A549 (cell line): ENCODE measurements at regions not wholly inside any gene's neighbourhood (a gene's known extent, or its start where the extent isn't known, plus 50 kb on each side); places are given as distances from the start of the nearest gene placed in this dataset.

Source experiments
- ATAC-seq, 2 experiments: fragments of 200-7000 bp in 1 of 2; fragments of >200 bp in 1 of 2; cut with Nextera tagmentation in 1 of 2; cut with Tn5 transposase in 1 of 2; 3 replicates each; pipeline versions ENCODE4 v1.8.0 to v1.9.1; 2018 to 2020; ENCODE audit warnings: mild to moderate bottlenecking in 1 of 2, moderate library complexity in 1 of 2
- CTCF ChIA-PET: fragments of 300-600 bp; sonication (Branson Sonifier 250); formaldehyde crosslinking; extraction: SDS; loops from one replicate; lab custom pipeline; 2021; ENCODE audit warnings: antibody characterized with exemption, inconsistent platforms; lab: Yijun Ruan, JAX
- POLR2A ChIA-PET: fragments of 350-600 bp; formaldehyde crosslinking; extraction: SDS; loops from one replicate; lab custom pipeline; 2021; ENCODE audit warnings: antibody characterized with exemption, inconsistent platforms; lab: Yijun Ruan, JAX
- DNase-seq, 2 experiments: peaks; one replicate each; pipeline versions ENCODE4 v3.0.0 to v3.0.0-alpha.2; 2011 to 2016; ENCODE audit warnings: low read depth in 1 of 2, low spot score in 1 of 2
- FAIRE-seq: peaks from 2 replicates; lab custom pipeline; 2011; peaks lifted over from hg19 to GRCh38; lab: Jason Lieb, UNC
- H3K27ac ChIP-seq, 2 experiments: fragments of >200 bp; sonication (Bioruptor Twin); formaldehyde crosslinking; 3 replicates each; pipeline ENCODE4 v1.5.1; 2016 to 2017
- H3K4me1 ChIP-seq: fragments of >200 bp; sonication (Bioruptor Twin); formaldehyde crosslinking; 3 replicates; pipeline ENCODE4 v1.6.1; 2016
- H3K4me2 ChIP-seq: fragments of >200 bp; sonication (Bioruptor Twin); formaldehyde crosslinking; 3 replicates; pipeline ENCODE4 v1.6.1; 2016
- H3K4me3 ChIP-seq: fragments of >200 bp; sonication (Bioruptor Twin); formaldehyde crosslinking; 3 replicates; pipeline ENCODE4 v1.5.1; 2016
- H3K9me3 ChIP-seq: fragments of >200 bp; sonication (Bioruptor Twin); formaldehyde crosslinking; 3 replicates; pipeline ENCODE4 v1.6.1; 2016
- ATOH8 ChIP-seq: fragments of 250-450 bp; sonication (Bioruptor Pico); IDR thresholded peaks from 2 replicates; pipeline ENCODE4 v1.5.0; 2020; ENCODE audit warnings: low read depth, mild to moderate bottlenecking, moderate library complexity
- EHF ChIP-seq: fragments of 250-450 bp; sonication (Bioruptor Pico); IDR thresholded peaks from 2 replicates; pipeline ENCODE4 v1.5.0; 2020; ENCODE audit warnings: mild to moderate bottlenecking
- ESRRA ChIP-seq: fragments of 150-350 bp; IDR thresholded peaks from 2 replicates; pipeline ENCODE4 v1.6.1; 2014; ENCODE audit warnings: mild to moderate bottlenecking, low read length, borderline replicate concordance
- FOSB ChIP-seq: fragments of 250-450 bp; sonication (Bioruptor Pico); IDR thresholded peaks from 2 replicates; pipeline ENCODE4 v1.5.0; 2020; ENCODE audit warnings: mild to moderate bottlenecking, moderate library complexity
- HDAC2 ChIP-seq: fragments of 200-600 bp; sonication (generic); IDR thresholded peaks from 2 replicates; pipeline ENCODE4 v1.6.1; 2016
- HOXB13 ChIP-seq: fragments of 250-450 bp; sonication (Bioruptor Pico); IDR thresholded peaks from 2 replicates; pipeline ENCODE4 v1.5.0; 2020; ENCODE audit warnings: low read depth, mild to moderate bottlenecking, moderate library complexity
- HOXB5 ChIP-seq: fragments of 250-450 bp; sonication (Bioruptor Pico); IDR thresholded peaks from 2 replicates; pipeline ENCODE4 v1.5.0; 2020; ENCODE audit warnings: mild to moderate bottlenecking, moderate library complexity
- KDM1A ChIP-seq: fragments of 200-600 bp; sonication (generic); IDR thresholded peaks from 2 replicates; pipeline ENCODE4 v1.6.1; 2016; ENCODE audit warnings: low read depth, mild to moderate bottlenecking
- MAFK ChIP-seq: fragments of 450-650 bp; IDR thresholded peaks from 2 replicates; pipeline ENCODE4 v1.6.1; 2014; ENCODE audit not compliant: partially characterized antibody
- MYC ChIP-seq: IDR thresholded peaks from 2 replicates; pipeline ENCODE4 v1.6.1; 2012; ENCODE audit warnings: mild to moderate bottlenecking, inconsistent platforms, low read length, improper control_type of control experiment, borderline replicate concordance
- NPAS2 ChIP-seq: fragments of 250-450 bp; sonication (Bioruptor Pico); IDR thresholded peaks from 2 replicates; pipeline ENCODE4 v1.8.0; 2022; ENCODE audit warnings: mild to moderate bottlenecking, moderate library complexity, borderline replicate concordance
- PBX3 ChIP-seq: IDR thresholded peaks from 2 replicates; pipeline ENCODE4 v1.6.1; 2012
- PHF8 ChIP-seq: fragments of 200-600 bp; sonication (generic); IDR thresholded peaks from 2 replicates; pipeline ENCODE4 v1.6.1; 2016; ENCODE audit warnings: low read depth, mild to moderate bottlenecking, antibody characterized with exemption, moderate library complexity, borderline replicate concordance
- RAD21 ChIP-seq, 2 experiments: fragments of >200 bp in 1 of 2; sonication (Bioruptor Twin) in 1 of 2; formaldehyde crosslinking in 1 of 2; IDR thresholded peaks in 1 of 2; conservative IDR thresholded peaks in 1 of 2; 2 replicates in 1 of 2; 3 replicates in 1 of 2; pipeline ENCODE4 v1.6.1; 2012 to 2018; ENCODE audit warnings: inconsistent platforms in 1 of 2
- RCOR1 ChIP-seq: fragments of 150-350 bp; IDR thresholded peaks from 2 replicates; pipeline ENCODE4 v1.6.1; 2014; ENCODE audit warnings: antibody characterized with exemption, low read length, low read depth
- SMC3 ChIP-seq: fragments of >200 bp; sonication (Bioruptor Twin); formaldehyde crosslinking; IDR thresholded peaks from 3 replicates; pipeline ENCODE4 v1.6.1; 2018; ENCODE audit warnings: inconsistent platforms
- TFCP2L1 ChIP-seq: fragments of 250-450 bp; sonication (Bioruptor Pico); IDR thresholded peaks from 2 replicates; pipeline ENCODE4 v1.5.0; 2021; ENCODE audit warnings: mild to moderate bottlenecking
- TP53 ChIP-seq: fragments of 250-450 bp; sonication (Bioruptor Pico); IDR thresholded peaks from 2 replicates; pipeline ENCODE4 v1.5.0; 2021; ENCODE audit warnings: mild to moderate bottlenecking, moderate library complexity
- ZFP36 ChIP-seq: fragments of 450-650 bp; IDR thresholded peaks from 2 replicates; pipeline ENCODE4 v1.6.1; 2014; ENCODE audit warnings: borderline replicate concordance; ENCODE audit not compliant: partially characterized antibody
- whole genome bisulfite sequencing: methylation state at CpG from one replicate; pipeline ENCODE4 v1.1.6; 2017; ENCODE audit errors: missing lambda C conversion rate; 5-methylcytosine and 5-hydroxymethylcytosine counted together
- TF ChIP-seq, protein P1 (sequence below): IDR thresholded peaks from 2 replicates; pipeline ENCODE4 v1.6.1; 2012
- TF ChIP-seq, protein P2 (sequence below): fragments of >200 bp; sonication (Bioruptor Twin); formaldehyde crosslinking; IDR thresholded peaks from 3 replicates; pipeline ENCODE4 v1.5.1; 2016

DNA sequence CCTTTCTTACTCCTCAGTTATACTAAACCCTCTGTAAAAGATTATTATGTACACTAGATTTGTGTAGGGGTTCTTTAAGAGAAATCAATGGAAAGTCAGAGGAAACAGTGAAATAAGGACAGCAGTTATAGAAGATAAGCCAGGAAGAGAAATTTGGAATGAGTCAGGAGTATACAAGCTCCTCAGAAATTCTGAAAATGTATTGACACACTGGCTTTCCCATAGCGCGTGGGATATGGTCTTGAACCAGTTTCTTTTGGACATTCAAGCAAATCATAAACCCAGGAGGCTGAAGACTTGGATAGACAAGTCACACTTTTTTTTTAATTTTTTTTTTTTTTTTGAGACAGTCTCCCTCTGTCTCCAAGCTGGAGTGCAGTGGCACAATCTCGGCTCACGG lies 316.1 kb upstream of the MMADHC start:
- Histone ChIP-seq H3K4me2 (no peak overlapping the region), H3K27ac (no peak overlapping the region), H3K4me1 (peaks cover 1% of the 10 kb centered on the region; the same call in 1 of the 3 replicates), H3K9me3 (no peaks in the 10 kb centered on the region), H3K4me3 (no peak overlapping the region)
- FAIRE-seq (no peak), DNase-seq (no peak), ATAC-seq (no peak)
- ChIA-PET CTCF (no interaction called here), POLR2A (interaction anchor here (0.7 kb wide), 1 partner anchor 308 kb away, joined by 5 read pairs; no protein-coding TSS in a partner anchor)
- WGBS = 93% methylated on average over 4 of the region's 4 CpGs
- TF ChIP-seq, protein P1, sequence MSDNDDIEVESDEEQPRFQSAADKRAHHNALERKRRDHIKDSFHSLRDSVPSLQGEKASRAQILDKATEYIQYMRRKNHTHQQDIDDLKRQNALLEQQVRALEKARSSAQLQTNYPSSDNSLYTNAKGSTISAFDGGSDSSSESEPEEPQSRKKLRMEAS = no peak
- no peak for TF ChIP-seq FOSB (CRISPR knock-in tag)

- ChIA-PET POLR2A (no interaction called here), CTCF (interaction anchor here (1.3 kb wide), 1 partner anchor 34 kb away, joined by 4 read pairs; no protein-coding TSS in a partner anchor)
- Histone ChIP-seq H3K9me3 (no peaks in the 10 kb centered on the region), H3K4me3 (no peak overlapping the region), H3K27ac (no peak overlapping the region), H3K4me1 (no peaks in the 10 kb centered on the region), H3K4me2 (no peak overlapping the region)
- TF ChIP-seq SMC3 (no peak), PHF8 (no peak)
- 73% methylated on average over 4 of the region's 4 CpGs for WGBS
- FAIRE-seq = no peak
- DNase-seq = no peak
- ATAC-seq = no peak
Measured at GRCh38 chr2:149902081-149902480, 314.5 kb upstream of the MMADHC start.

DNA sequence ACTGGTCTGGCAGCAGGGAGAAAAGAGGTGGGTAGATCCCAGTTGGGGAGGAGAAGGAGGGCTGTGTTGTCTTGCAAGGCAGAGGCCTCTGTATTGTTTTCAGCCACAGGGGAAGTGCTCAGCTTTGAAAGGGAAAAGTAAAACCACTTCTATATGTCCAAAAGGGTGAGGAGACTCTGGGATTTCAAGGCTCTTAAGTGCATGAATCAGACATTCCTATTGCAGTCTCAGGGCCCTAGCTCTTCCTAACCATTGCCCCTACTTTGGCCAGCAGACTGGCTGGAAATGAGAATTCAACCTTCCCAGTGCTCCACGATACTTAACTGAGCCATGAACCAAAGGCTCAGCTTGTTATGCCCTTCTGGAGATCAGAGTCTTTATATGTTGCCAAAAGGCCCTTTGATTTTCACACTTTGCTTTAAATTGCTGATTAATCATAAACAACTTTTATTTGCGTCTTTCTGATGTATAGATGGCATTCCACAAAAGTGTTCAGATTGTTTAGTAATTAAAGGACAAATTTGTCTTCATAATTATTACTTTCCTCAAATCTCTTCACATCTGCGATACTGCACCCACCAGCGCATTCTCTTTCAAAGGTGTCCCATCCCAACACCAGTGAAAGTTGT lies 313.8 kb upstream of the MMADHC start:
- DNase-seq (no peak), ATAC-seq (no peak), FAIRE-seq (no peak)
- no peaks in the 10 kb centered on the region for H3K4me1 ChIP-seq
- whole genome bisulfite sequencing = 90% methylated on average over 4 of the region's 4 CpGs
- no peak overlapping the region for H3K4me3 ChIP-seq
- H3K27ac ChIP-seq = no peak overlapping the region
- no peak overlapping the region for H3K4me2 ChIP-seq
- ChIA-PET POLR2A (no interaction called here), CTCF (interaction anchor here (1.3 kb wide), 1 partner anchor 33 kb away, joined by 4 read pairs; no protein-coding TSS in a partner anchor)
- no peaks in the 10 kb centered on the region for H3K9me3 ChIP-seq
- TF ChIP-seq KDM1A = no peak
- peak; percentile 77 for TF ChIP-seq MAFK
- TF ChIP-seq, all 56 proteins: peak for 1

DNA sequence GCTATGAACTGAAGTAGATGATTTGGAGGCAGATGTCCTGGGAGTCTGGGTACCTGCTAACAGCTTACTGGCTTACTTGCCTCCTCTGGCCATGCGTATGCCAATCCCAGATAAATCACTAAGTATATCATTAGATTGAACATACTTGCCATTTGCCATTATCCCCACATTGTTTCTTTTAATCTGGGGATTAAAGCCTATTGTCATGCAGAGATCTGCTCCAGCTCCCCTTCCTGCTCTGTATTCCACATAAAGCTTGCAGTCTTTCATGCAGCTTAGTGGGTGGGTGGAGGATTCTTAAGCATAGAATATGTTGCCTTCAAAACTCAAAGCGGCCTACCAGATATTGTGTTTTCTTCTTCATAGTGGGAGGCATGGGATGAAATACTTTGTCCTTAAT lies 311.8 kb upstream of the MMADHC start:
- H3K4me3 ChIP-seq = no peak overlapping the region

More for the DNA sequence above, 311.8 kb upstream of the MMADHC start:
- H3K27ac ChIP-seq = no peak overlapping the region
- TF ChIP-seq ZFP36 (no peak), ATOH8 (CRISPR knock-in tag) (no peak), RAD21 (conservative IDR thresholded peaks at IDR 0.05 in 1 of 2, IDR thresholded peaks at IDR 0.05 in 1 of 2) (no peak), MYC (no peak), PHF8 (no peak), HDAC2 (no peak), NPAS2 (CRISPR knock-in tag) (no peak), MAFK (no peak), TFCP2L1 (CRISPR knock-in tag) (no peak), RCOR1 (no peak), EHF (CRISPR knock-in tag) (no peak), PBX3 (no peak), HOXB13 (CRISPR knock-in tag) (no peak), ESRRA (no peak), TP53 (CRISPR knock-in tag) (no peak), HOXB5 (CRISPR knock-in tag) (no peak)
- TF ChIP-seq, protein P2, sequence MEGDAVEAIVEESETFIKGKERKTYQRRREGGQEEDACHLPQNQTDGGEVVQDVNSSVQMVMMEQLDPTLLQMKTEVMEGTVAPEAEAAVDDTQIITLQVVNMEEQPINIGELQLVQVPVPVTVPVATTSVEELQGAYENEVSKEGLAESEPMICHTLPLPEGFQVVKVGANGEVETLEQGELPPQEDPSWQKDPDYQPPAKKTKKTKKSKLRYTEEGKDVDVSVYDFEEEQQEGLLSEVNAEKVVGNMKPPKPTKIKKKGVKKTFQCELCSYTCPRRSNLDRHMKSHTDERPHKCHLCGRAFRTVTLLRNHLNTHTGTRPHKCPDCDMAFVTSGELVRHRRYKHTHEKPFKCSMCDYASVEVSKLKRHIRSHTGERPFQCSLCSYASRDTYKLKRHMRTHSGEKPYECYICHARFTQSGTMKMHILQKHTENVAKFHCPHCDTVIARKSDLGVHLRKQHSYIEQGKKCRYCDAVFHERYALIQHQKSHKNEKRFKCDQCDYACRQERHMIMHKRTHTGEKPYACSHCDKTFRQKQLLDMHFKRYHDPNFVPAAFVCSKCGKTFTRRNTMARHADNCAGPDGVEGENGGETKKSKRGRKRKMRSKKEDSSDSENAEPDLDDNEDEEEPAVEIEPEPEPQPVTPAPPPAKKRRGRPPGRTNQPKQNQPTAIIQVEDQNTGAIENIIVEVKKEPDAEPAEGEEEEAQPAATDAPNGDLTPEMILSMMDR = no peak
- TF ChIP-seq, all 56 proteins: peak for 0
- ChIA-PET POLR2A (no interaction called here), CTCF (no interaction called here)
- Histone ChIP-seq H3K9me3 (no peaks in the 10 kb centered on the region), H3K4me2 (no peak overlapping the region), H3K4me1 (no peaks in the 10 kb centered on the region)
- no peak for ATAC-seq
- FAIRE-seq = no peak
- whole genome bisulfite sequencing = 89% methylated on average over 2 of the region's 2 CpGs
- no peak for DNase-seq
